Left lung (tissue), 4 donors: ENCODE measurements at regions not wholly inside any gene's neighbourhood (a gene's known extent, or its start where the extent isn't known, plus 50 kb on each side); places are given as distances from the start of the nearest gene placed in this dataset.

Experiments
- ATAC-seq: fragments of 200-7000 bp; cut with Tn5 transposase; one replicate; pipeline ENCODE4 v1.9.1; 2020; ENCODE audit warnings: moderate library complexity
- DNase-seq, 4 donors: peaks; one replicate each; pipeline ENCODE4 v3.0.0-alpha.2; 2013 to 2020
- H3K27ac ChIP-seq, 2 donors: fragments of 200-600 bp; sonication (generic) in 1 of 2; one replicate each; pipeline versions ENCODE4 v1.5.0 to v1.8.0; 2020 to 2021
- H3K27me3 ChIP-seq, 2 donors: fragments of 200-600 bp; sonication (generic) in 1 of 2; one replicate each; pipeline versions ENCODE4 v1.5.0 to v1.8.0; 2020 to 2021
- H3K36me3 ChIP-seq, 2 donors: fragments of 200-600 bp; sonication (generic) in 1 of 2; one replicate each; pipeline versions ENCODE4 v1.5.0 to v1.8.0; 2020 to 2021
- H3K4me1 ChIP-seq, 2 donors: fragments of 200-600 bp; one replicate each; pipeline ENCODE4 v1.8.0; 2021
- H3K4me3 ChIP-seq, 2 donors: fragments of 200-600 bp; sonication (generic) in 1 of 2; one replicate each; pipeline versions ENCODE4 v1.5.0 to v1.8.0; 2020 to 2021; ENCODE audit warnings: mild to moderate bottlenecking in 1 of 2
- H3K9me3 ChIP-seq, 2 donors: fragments of 200-600 bp; sonication (generic) in 1 of 2; one replicate each; pipeline versions ENCODE4 v1.5.0 to v1.8.0; 2020 to 2021
- CTCF ChIP-seq, 2 donors: fragments of 200-600 bp; sonication (generic) in 1 of 2; IDR thresholded peaks; one replicate each; pipeline versions ENCODE4 v1.5.0 to v1.8.0; 2021; ENCODE audit warnings: antibody characterized with exemption in 2 of 2
- intact Hi-C, 2 donors: fragments of 100-400 bp; cut with DNase I; formaldehyde crosslinking; loops; one replicate each; pipeline versions ENCODE4 v1.11.2 to v1.14.2; 2022
- donor health status: DM: no; HTN: yes; CAD: no.
- donor health status: DM: no; HTN: no; CAD: no.

- Histone ChIP-seq H3K4me3 (no peak overlapping the region), H3K36me3 (no peaks in the 10 kb centered on the region), H3K9me3 (no peaks in the 10 kb centered on the region), H3K4me1 (peaks cover 0 to 16% of the 10 kb centered on the region in 2 donors), H3K27me3 (no peaks in the 10 kb centered on the region), H3K27ac (no peak overlapping the region)
- intact Hi-C loops: no loop called here
- no peak for DNase-seq
- no peak for TF ChIP-seq CTCF (IDR thresholded peaks at IDR 0.05)
- ATAC-seq: no peak
These were observed 54.1 kb downstream of the IRF2BPL start for GRCh38 chr14:76974365-76974764.

GRCh38 chr14:76971549-76971948 lies 57.0 kb downstream of the IRF2BPL start:
- Histone ChIP-seq H3K9me3 (no peaks in the 10 kb centered on the region), H3K27ac (no peak overlapping the region), H3K4me1 (no peaks in the 10 kb centered on the region), H3K27me3 (no peaks in the 10 kb centered on the region), H3K4me3 (no peak overlapping the region), H3K36me3 (no peaks in the 10 kb centered on the region)
- ATAC-seq (no peak), DNase-seq (no peak)
- no peak for TF ChIP-seq CTCF (IDR thresholded peaks at IDR 0.05)
- intact Hi-C loops: no loop called here

GRCh38 chr14:76968621-76969063 lies 59.9 kb downstream of the IRF2BPL start:
- H3K27me3 ChIP-seq: no peaks in the 10 kb centered on the region
- no peak overlapping the region for H3K27ac ChIP-seq
- H3K36me3 ChIP-seq: no peaks in the 10 kb centered on the region
- H3K4me1 ChIP-seq: no peaks in the 10 kb centered on the region
- TF ChIP-seq CTCF (IDR thresholded peaks at IDR 0.05): no peak
- H3K9me3 ChIP-seq: no peaks in the 10 kb centered on the region
- ATAC-seq (no peak), DNase-seq (no peak)
- intact Hi-C loops: loop anchor here in 1 of 2 donors (10.0 kb wide), 1 partner anchor 56 kb away; the partner anchor contains the start of gene IRF2BPL
- no peak overlapping the region for H3K4me3 ChIP-seq

DNA sequence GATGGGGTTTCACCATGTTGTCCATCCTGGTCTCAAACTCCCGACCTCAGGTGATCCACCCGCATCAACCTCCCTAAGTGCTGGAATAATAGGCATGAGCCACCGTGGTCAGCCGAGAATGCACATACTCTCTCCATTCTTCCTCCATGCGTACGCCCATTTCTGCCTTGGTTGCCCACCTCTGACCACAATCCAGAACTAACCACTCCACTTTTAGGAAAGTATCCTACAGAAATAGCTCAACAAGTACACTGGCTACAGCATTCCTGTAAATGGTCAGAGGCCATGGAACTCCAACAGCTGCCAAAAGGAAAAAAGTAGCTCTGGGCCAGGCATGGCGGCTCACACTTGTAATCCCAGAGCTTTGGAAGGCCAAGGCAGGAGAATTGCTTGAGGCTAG lies 60.7 kb downstream of the IRF2BPL start:
- Histone ChIP-seq H3K4me1 (peaks cover 0 to under 1% of the 10 kb centered on the region in 2 donors), H3K27ac (no peak overlapping the region), H3K27me3 (no peaks in the 10 kb centered on the region), H3K4me3 (no peak overlapping the region), H3K36me3 (no peaks in the 10 kb centered on the region), H3K9me3 (no peaks in the 10 kb centered on the region)
- ATAC-seq (no peak), DNase-seq (no peak)
- intact Hi-C loops: loop anchor here in 1 of 2 donors (10.0 kb wide), 1 partner anchor 57 kb away; the partner anchor contains the start of gene IRF2BPL
- TF ChIP-seq CTCF (IDR thresholded peaks at IDR 0.05): no peak

- no peak for ATAC-seq
These were observed 63.3 kb downstream of the IRF2BPL start for GRCh38 chr14:76965232-76965631.

More at GRCh38 chr14:76965232-76965631, 63.3 kb downstream of the IRF2BPL start:
- H3K27me3 ChIP-seq: no peaks in the 10 kb centered on the region
- no peak overlapping the region for H3K4me3 ChIP-seq
- no peak overlapping the region for H3K27ac ChIP-seq
- no peaks in the 10 kb centered on the region for H3K9me3 ChIP-seq
- no peak for TF ChIP-seq CTCF (IDR thresholded peaks at IDR 0.05)
- no peak for DNase-seq
- intact Hi-C loops: loop anchor here in 1 of 2 donors (10.0 kb wide), 1 partner anchor 60 kb away; the partner anchor contains the start of gene IRF2BPL
- H3K36me3 ChIP-seq: no peaks in the 10 kb centered on the region
- peaks cover 6 to 24% of the 10 kb centered on the region in 2 donors for H3K4me1 ChIP-seq
